ENCODE measurements at regions not wholly inside any gene's neighbourhood (a gene's known extent, or its start where the extent isn't known, plus 50 kb on each side); places are given as distances from the start of the nearest gene placed in this dataset.

GRCh38 chr16:82395212-82395611 lies 225.2 kb upstream of the MPHOSPH6 start:
- no peak for ATAC-seq (ENCODE audit: insufficient number of reproducible peaks, low FRiP score, low read depth)

GRCh38 chr16:82391690-82392089 lies 221.7 kb upstream of the MPHOSPH6 start:
- H3K27ac ChIP-seq = no peak overlapping the region

More at GRCh38 chr16:82395212-82395611, 225.2 kb upstream of the MPHOSPH6 start:
- Histone ChIP-seq H3K9me3 (no peaks in the 10 kb centered on the region), H3K4me3 (no peak overlapping the region), H3K4me1 (ENCODE audit: control insufficient read depth in 1 of 2, low read depth in 2 of 2) (no peaks in the 10 kb centered on the region), H3K36me3 (no peaks in the 10 kb centered on the region), H3K27me3 (replicated peaks; ENCODE audit: insufficient read depth) (no peaks in the 10 kb centered on the region), H3K27ac (no peak overlapping the region)
- TF ChIP-seq CTCF (IDR thresholded peaks at IDR 0.05) = no peak
- DNase-seq (ENCODE audit: low spot score) = no peak

GRCh38 chr16:82389956-82390650 lies 220.1 kb upstream of the MPHOSPH6 start:
- no peak overlapping the region for H3K4me3 ChIP-seq
- H3K36me3 ChIP-seq = no peaks in the 10 kb centered on the region
- no peaks in the 10 kb centered on the region for H3K9me3 ChIP-seq
- H3K27ac ChIP-seq = no peak overlapping the region
- H3K4me1 ChIP-seq (ENCODE audit: control insufficient read depth in 1 of 2, low read depth in 2 of 2) = peaks cover 0 to 2% of the 10 kb centered on the region in 2 donors
- DNase-seq (ENCODE audit: low spot score) (no peak), ATAC-seq (ENCODE audit: insufficient number of reproducible peaks, low FRiP score, low read depth) (no peak)
- TF ChIP-seq CTCF (IDR thresholded peaks at IDR 0.05) = no peak
- H3K27me3 ChIP-seq (replicated peaks; ENCODE audit: insufficient read depth) = no peaks in the 10 kb centered on the region

More at GRCh38 chr16:82391690-82392089, 221.7 kb upstream of the MPHOSPH6 start:
- TF ChIP-seq CTCF (IDR thresholded peaks at IDR 0.05) = no peak
- no peaks in the 10 kb centered on the region for H3K36me3 ChIP-seq
- H3K27me3 ChIP-seq (replicated peaks; ENCODE audit: insufficient read depth) = no peaks in the 10 kb centered on the region
- no peaks in the 10 kb centered on the region for H3K9me3 ChIP-seq
- H3K4me3 ChIP-seq = no peak overlapping the region
- DNase-seq (ENCODE audit: low spot score) (no peak), ATAC-seq (ENCODE audit: insufficient number of reproducible peaks, low FRiP score, low read depth) (no peak)
- no peaks in the 10 kb centered on the region for H3K4me1 ChIP-seq (ENCODE audit: control insufficient read depth in 1 of 2, low read depth in 2 of 2)

GRCh38 chr16:82386761-82387160 lies 216.7 kb upstream of the MPHOSPH6 start:
- DNase-seq (ENCODE audit: low spot score) (no peak), ATAC-seq (ENCODE audit: insufficient number of reproducible peaks, low FRiP score, low read depth) (no peak)
- H3K36me3 ChIP-seq = no peaks in the 10 kb centered on the region
- TF ChIP-seq CTCF (IDR thresholded peaks at IDR 0.05) = no peak
- H3K27me3 ChIP-seq (replicated peaks; ENCODE audit: insufficient read depth) = no peaks in the 10 kb centered on the region
- H3K27ac ChIP-seq = no peak overlapping the region
- peaks cover 0 to 27% of the 10 kb centered on the region in 2 donors for H3K4me1 ChIP-seq (ENCODE audit: control insufficient read depth in 1 of 2, low read depth in 2 of 2)
- no peak overlapping the region for H3K4me3 ChIP-seq
- no peaks in the 10 kb centered on the region for H3K9me3 ChIP-seq

- H3K9me3 ChIP-seq = no peaks in the 10 kb centered on the region
- H3K27me3 ChIP-seq (replicated peaks; ENCODE audit: insufficient read depth) = no peaks in the 10 kb centered on the region
- H3K4me1 ChIP-seq (ENCODE audit: control insufficient read depth in 1 of 2, low read depth in 2 of 2) = peaks cover 0 to 27% of the 10 kb centered on the region in 2 donors
- H3K36me3 ChIP-seq = no peaks in the 10 kb centered on the region
- no peak overlapping the region for H3K27ac ChIP-seq
- no peak for ATAC-seq (ENCODE audit: insufficient number of reproducible peaks, low FRiP score, low read depth)
- DNase-seq (ENCODE audit: low spot score) = no peak
- TF ChIP-seq CTCF (IDR thresholded peaks at IDR 0.05) = no peak
- no peak overlapping the region for H3K4me3 ChIP-seq
These were observed 214.9 kb upstream of the MPHOSPH6 start for GRCh38 chr16:82384949-82385348.

Data from thoracic aorta (tissue), 2 donors.